GM19023 (cell line): ENCODE measurements at regions not wholly inside any gene's neighbourhood (a gene's known extent, or its start where the extent isn't known, plus 50 kb on each side); places are given as distances from the start of the nearest gene placed in this dataset.
"Not testable (repeated sequence)": the region's sequence is repeated elsewhere in the genome, so short reads cannot be mapped to it uniquely, and the experiment has no call there.

ENCODE experiments used
- ATAC-seq: cut with Tn5 transposase; IDR thresholded peaks from one replicate; pipeline ENCODE4 v1.9.1; 2021; ENCODE audit warnings: mild to moderate bottlenecking, moderate library complexity; ENCODE audit not compliant: unreplicated experiment

- ATAC-seq = no peak
Measured at GRCh38 chr1:70553567-70553956, 142.5 kb downstream of the CTH start.

- ATAC-seq = no peak
Measured at GRCh38 chr1:70554341-70554740, 143.3 kb downstream of the CTH start.

GRCh38 chr1:70556541-70556940, 145.5 kb downstream of the CTH start:
- ATAC-seq = no peak

- no peak for ATAC-seq
Measured at GRCh38 chr1:70567167-70567566, 156.1 kb downstream of the CTH start.

GRCh38 chr1:70571191-70571590, 160.1 kb downstream of the CTH start:
- no peak for ATAC-seq

- ATAC-seq = no peak
Measured at GRCh38 chr1:70573317-70573843, 162.3 kb downstream of the CTH start.

GRCh38 chr1:70581661-70582060, 170.6 kb downstream of the CTH start:
- ATAC-seq = no peak

- ATAC-seq = peak; percentile 78
Measured at GRCh38 chr1:70583522-70583921, 172.5 kb downstream of the CTH start.

- no peak for ATAC-seq
Measured at GRCh38 chr1:70586046-70586445, 175.0 kb downstream of the CTH start.

- ATAC-seq = no peak
Measured at GRCh38 chr1:70587872-70588366, 176.9 kb downstream of the CTH start.

GRCh38 chr1:70593551-70593950, 182.5 kb downstream of the CTH start:
- not testable (repeated sequence) for ATAC-seq

GRCh38 chr1:70608815-70609214, 197.7 kb downstream of the CTH start:
- no peak for ATAC-seq

GRCh38 chr1:70610164-70610563, 199.1 kb downstream of the CTH start:
- not testable (repeated sequence) for ATAC-seq

GRCh38 chr1:70616946-70617345, 205.9 kb downstream of the CTH start:
- ATAC-seq = no peak

- no peak for ATAC-seq
Measured at GRCh38 chr1:70617728-70618127, 206.7 kb downstream of the CTH start.

- ATAC-seq = no peak
Measured at GRCh38 chr1:70627910-70628309, 216.8 kb downstream of the CTH start.

GRCh38 chr1:70628973-70629372, 217.9 kb downstream of the CTH start:
- no peak for ATAC-seq

- no peak for ATAC-seq
Measured at GRCh38 chr1:70633004-70633403, 221.9 kb downstream of the CTH start.

GRCh38 chr1:70635868-70636267, 224.8 kb downstream of the CTH start:
- no peak for ATAC-seq

- ATAC-seq = no peak
Measured at GRCh38 chr1:70641868-70642267, 230.8 kb downstream of the CTH start.

GRCh38 chr1:70656361-70656760, 245.3 kb downstream of the CTH start:
- ATAC-seq = no peak

GRCh38 chr1:70659891-70660290, 248.8 kb downstream of the CTH start:
- no peak for ATAC-seq

GRCh38 chr1:70666381-70667140, 255.5 kb downstream of the CTH start:
- no peak for ATAC-seq
